Spleen (tissue), 11 donors: ENCODE measurements at regions not wholly inside any gene's neighbourhood (a gene's known extent, or its start where the extent isn't known, plus 50 kb on each side); places are given as distances from the start of the nearest gene placed in this dataset.

ENCODE experiments used
- DNase-seq: peaks from one replicate; pipeline ENCODE4 v3.0.0-alpha.2; 2020
- H3K27ac ChIP-seq, 8 donors: fragments of 200-600 bp; sonication (generic) in 7 of 8; 1 replicate in 4 of 8; 2 replicates in 4 of 8; pipeline versions ENCODE4 v1.5.0 to v1.8.0; 2016 to 2021; ENCODE audit warnings: inconsistent platforms in 4 of 8, mild to moderate bottlenecking in 4 of 8, moderate library complexity in 1 of 8
- H3K27me3 ChIP-seq, 7 donors: fragments of 200-600 bp; sonication (generic) in 6 of 7; replicated peaks in 1 of 7; 1 replicate in 4 of 7; 2 replicates in 3 of 7; pipeline versions ENCODE4 v1.5.0 to v1.8.0; 2016 to 2021; ENCODE audit warnings: inconsistent platforms in 3 of 7, mild to moderate bottlenecking in 1 of 7
- H3K36me3 ChIP-seq, 6 donors: fragments of 200-600 bp; sonication (generic) in 5 of 6; 1 replicate in 4 of 6; 2 replicates in 2 of 6; pipeline versions ENCODE4 v1.5.0 to v1.8.0; 2016 to 2021; ENCODE audit warnings: inconsistent platforms in 2 of 6
- H3K4me1 ChIP-seq, 6 donors: fragments of 200-600 bp; sonication (generic) in 5 of 6; 1 replicate in 3 of 6; 2 replicates in 3 of 6; pipeline versions ENCODE4 v1.5.0 to v1.8.0; 2016 to 2021; ENCODE audit warnings: inconsistent platforms in 3 of 6
- H3K4me3 ChIP-seq, 8 donors: fragments of 200-600 bp; sonication (generic) in 7 of 8; 1 replicate in 4 of 8; 2 replicates in 4 of 8; pipeline versions ENCODE4 v1.5.0 to v1.8.0; 2016 to 2021; ENCODE audit warnings: inconsistent platforms in 4 of 8, mild to moderate bottlenecking in 4 of 8, moderate library complexity in 2 of 8
- H3K9me3 ChIP-seq, 8 donors: fragments of 200-600 bp; sonication (generic) in 7 of 8; 1 replicate in 4 of 8; 2 replicates in 4 of 8; pipeline versions ENCODE4 v1.5.0 to v1.8.0; 2016 to 2021; ENCODE audit warnings: inconsistent platforms in 4 of 8
- POLR2A ChIP-seq, 3 donors: fragments of 450-650 bp; IDR thresholded peaks; one replicate each; pipeline ENCODE4 v1.5.1; 2017; ENCODE audit warnings: antibody characterized with exemption in 3 of 3, mild to moderate bottlenecking in 1 of 3
- POLR2AphosphoS5 ChIP-seq, 3 donors: sonication (generic); formaldehyde crosslinking; IDR thresholded peaks; one replicate each; pipeline ENCODE4 v1.5.1; 2017; ENCODE audit warnings: antibody characterized with exemption in 3 of 3
- WGBS, 5 donors: extraction: QIAGEN DNeasy Blood & Tissue Kit in 3 of 5; methylation state at CpG; one replicate each; pipeline versions ENCODE4 v1.1.5 to v1.1.7; 2013 to 2018; 5-methylcytosine and 5-hydroxymethylcytosine counted together
- intact Hi-C: fragments of 100-400 bp; cut with DNase I; formaldehyde crosslinking; loops from one replicate; pipeline ENCODE4 v1.15.0; 2023; ENCODE audit warnings: low total_unique reads
- TF ChIP-seq, protein P1 (sequence below), 11 experiments: fragments of 200-600 bp in 7 of 11; fragments of 450-650 bp in 4 of 11; sonication (generic) in 4 of 11; IDR thresholded peaks in 8 of 11; conservative IDR thresholded peaks in 3 of 11; 1 replicate in 7 of 11; 2 replicates in 4 of 11; pipeline versions ENCODE4 v1.4.0 to v1.8.0; 2016 to 2021; ENCODE audit warnings: antibody characterized with exemption in 11 of 11, inconsistent platforms in 4 of 11, mild to moderate bottlenecking in 1 of 11
- donor health status: healthy with polysubstance abuse.
- donor health status: DM: no; HTN: no; CAD: no; lungs with moderate emphysema.
- donor health status: DM: no; HTN: no; CAD: no.
- donor health status: Bipolar disorder and iron deficiency.
- donor health status: healthy.
- donor health status: DM: no; HTN: no; CAD: no.
- donor health status: DM: yes; HTN: yes; CAD: no.

DNA sequence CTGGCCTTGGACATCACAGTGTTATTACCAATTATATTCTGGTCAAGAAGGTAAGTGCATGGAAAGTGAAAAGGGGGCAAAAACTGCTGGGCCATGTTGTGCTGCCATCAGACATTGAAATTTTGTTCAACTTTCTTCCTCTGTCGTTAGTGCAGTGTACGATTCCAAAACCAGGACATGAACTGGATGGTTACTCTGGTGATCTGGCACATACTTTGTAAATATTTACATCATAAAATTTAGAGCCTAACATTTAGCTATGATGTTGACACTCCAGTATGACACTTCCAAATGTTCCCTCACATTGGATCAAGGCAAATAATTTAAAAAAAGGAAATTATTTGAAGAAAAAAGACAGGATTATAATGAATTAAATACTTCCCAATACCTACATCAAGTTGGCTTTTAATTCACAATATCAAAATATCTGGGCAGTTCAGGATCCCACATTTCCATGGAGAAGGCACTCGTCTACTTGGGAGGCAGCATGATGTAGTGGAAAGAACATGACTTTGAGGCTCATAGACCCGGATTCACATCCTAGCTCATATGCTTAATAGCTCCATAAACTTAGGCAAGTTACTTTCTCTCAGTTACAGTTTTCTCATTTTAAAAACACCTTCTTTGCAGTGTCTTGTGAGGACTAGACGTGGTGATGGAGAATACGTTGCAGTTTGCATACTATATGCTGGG is 342.5 kb upstream of the MPDZ start:
- no peak for DNase-seq
- Histone ChIP-seq H3K9me3 (no peaks in the 10 kb centered on the region), H3K4me1 (no peaks in the 10 kb centered on the region), H3K4me3 (no peak overlapping the region), H3K36me3 (no peaks in the 10 kb centered on the region), H3K27ac (no peak overlapping the region), H3K27me3 (no peaks in the 10 kb centered on the region)
- TF ChIP-seq POLR2A (IDR thresholded peaks at IDR 0.05): no peak
- TF ChIP-seq, protein P1, sequence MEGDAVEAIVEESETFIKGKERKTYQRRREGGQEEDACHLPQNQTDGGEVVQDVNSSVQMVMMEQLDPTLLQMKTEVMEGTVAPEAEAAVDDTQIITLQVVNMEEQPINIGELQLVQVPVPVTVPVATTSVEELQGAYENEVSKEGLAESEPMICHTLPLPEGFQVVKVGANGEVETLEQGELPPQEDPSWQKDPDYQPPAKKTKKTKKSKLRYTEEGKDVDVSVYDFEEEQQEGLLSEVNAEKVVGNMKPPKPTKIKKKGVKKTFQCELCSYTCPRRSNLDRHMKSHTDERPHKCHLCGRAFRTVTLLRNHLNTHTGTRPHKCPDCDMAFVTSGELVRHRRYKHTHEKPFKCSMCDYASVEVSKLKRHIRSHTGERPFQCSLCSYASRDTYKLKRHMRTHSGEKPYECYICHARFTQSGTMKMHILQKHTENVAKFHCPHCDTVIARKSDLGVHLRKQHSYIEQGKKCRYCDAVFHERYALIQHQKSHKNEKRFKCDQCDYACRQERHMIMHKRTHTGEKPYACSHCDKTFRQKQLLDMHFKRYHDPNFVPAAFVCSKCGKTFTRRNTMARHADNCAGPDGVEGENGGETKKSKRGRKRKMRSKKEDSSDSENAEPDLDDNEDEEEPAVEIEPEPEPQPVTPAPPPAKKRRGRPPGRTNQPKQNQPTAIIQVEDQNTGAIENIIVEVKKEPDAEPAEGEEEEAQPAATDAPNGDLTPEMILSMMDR (IDR thresholded peaks at IDR 0.05 in 8 of 11, conservative IDR thresholded peaks at IDR 0.05 in 3 of 11): no peak
- TF ChIP-seq POLR2AphosphoS5 (IDR thresholded peaks at IDR 0.05): no peak
- intact Hi-C loops: no loop called here
- WGBS, 5 donors: 76 to 91% (median 86%) methylated on average over 6 of the region's 6 CpGs

GRCh38 chr9:13616491-13617035 is 337.1 kb upstream of the MPDZ start:
- H3K4me1 ChIP-seq: no peaks in the 10 kb centered on the region
- intact Hi-C loops: no loop called here
- DNase-seq: no peak
- no peaks in the 10 kb centered on the region for H3K36me3 ChIP-seq
- no peak overlapping the region for H3K27ac ChIP-seq
- H3K4me3 ChIP-seq: no peak overlapping the region
- H3K9me3 ChIP-seq: peaks cover 0 to 9% (median 0%) of the 10 kb centered on the region in 8 donors
- no peaks in the 10 kb centered on the region for H3K27me3 ChIP-seq
- TF ChIP-seq, protein P1 (IDR thresholded peaks at IDR 0.05 in 8 of 11, conservative IDR thresholded peaks at IDR 0.05 in 3 of 11): no peak
- no peak for TF ChIP-seq POLR2A (IDR thresholded peaks at IDR 0.05)
- no peak for TF ChIP-seq POLR2AphosphoS5 (IDR thresholded peaks at IDR 0.05)
- WGBS, 5 donors: 43 to 79% (median 60%) methylated on average over 2 of the region's 2 CpGs

DNA sequence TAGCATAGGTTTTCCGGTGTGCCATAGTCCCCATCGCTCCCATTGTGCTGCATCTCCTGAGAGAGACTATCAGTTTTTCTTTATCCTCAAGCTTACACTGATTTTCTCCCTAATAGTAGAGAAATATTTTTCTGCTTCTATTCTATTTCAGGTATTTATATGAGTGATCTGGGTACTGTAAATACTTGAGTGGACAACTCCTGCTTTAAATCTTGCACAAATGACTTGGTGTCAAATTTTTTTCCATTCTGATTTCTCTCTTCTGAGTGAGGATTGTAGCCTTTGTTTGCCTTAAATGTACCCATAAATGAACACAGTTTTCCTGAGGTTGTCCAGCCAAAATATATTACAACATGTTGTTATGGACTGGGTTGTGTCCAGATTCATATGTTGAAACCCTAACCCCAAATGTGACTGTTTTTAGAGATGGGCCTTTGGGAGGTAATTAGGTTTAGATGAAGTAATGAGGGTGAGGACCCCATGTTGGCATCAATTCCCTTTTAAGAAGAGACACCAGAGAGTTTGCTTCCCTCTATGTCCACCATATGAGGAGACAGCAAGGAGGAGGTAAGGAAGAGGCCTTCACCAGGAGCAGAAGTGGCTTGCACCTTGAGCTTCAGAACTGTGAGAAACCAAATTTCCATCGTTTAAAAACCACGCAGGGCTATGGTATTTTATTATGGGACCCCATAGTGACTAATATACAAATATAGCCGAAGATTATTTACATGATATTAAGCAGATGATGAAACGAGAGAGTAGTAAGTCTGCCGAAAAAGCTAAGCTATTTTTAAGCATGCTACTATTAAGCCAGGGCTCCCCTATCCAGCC is 336.4 kb upstream of the MPDZ start:
- 63 to 80% (median 67%) methylated on average over 7 of the region's 7 CpGs for WGBS, 5 donors

More for the DNA sequence above, 336.4 kb upstream of the MPDZ start:
- H3K27ac ChIP-seq: no peak overlapping the region
- DNase-seq: no peak
- TF ChIP-seq POLR2A (IDR thresholded peaks at IDR 0.05) (no peak), POLR2AphosphoS5 (IDR thresholded peaks at IDR 0.05) (no peak)
- TF ChIP-seq, protein P1 (IDR thresholded peaks at IDR 0.05 in 8 of 11, conservative IDR thresholded peaks at IDR 0.05 in 3 of 11): no peak
- H3K4me3 ChIP-seq: no peak overlapping the region
- peaks cover 0 to 11% (median 0%) of the 10 kb centered on the region in 8 donors for H3K9me3 ChIP-seq
- H3K4me1 ChIP-seq: no peaks in the 10 kb centered on the region
- H3K27me3 ChIP-seq: no peaks in the 10 kb centered on the region
- H3K36me3 ChIP-seq: no peaks in the 10 kb centered on the region
- intact Hi-C loops: no loop called here
